SH-SY5Y (cell line): ENCODE measurements at regions not wholly inside any gene's neighbourhood (a gene's known extent, or its start where the extent isn't known, plus 50 kb on each side); places are given as distances from the start of the nearest gene placed in this dataset.

Source experiments
- GATA2 ChIP-seq: IDR thresholded peaks from 2 replicates; pipeline ENCODE4 v1.6.1; 2011; ENCODE audit warnings: mild to moderate bottlenecking, low read depth, low read length
- GATA3 ChIP-seq: IDR thresholded peaks from 2 replicates; pipeline ENCODE4 v1.6.1; 2011; ENCODE audit warnings: low read depth, mild to moderate bottlenecking, low read length, moderate library complexity

- TF ChIP-seq GATA3 (no peak), GATA2 (no peak)
These were observed 85.6 kb downstream of the ANKRD60 start for GRCh38 chr20:58142843-58143185.

DNA sequence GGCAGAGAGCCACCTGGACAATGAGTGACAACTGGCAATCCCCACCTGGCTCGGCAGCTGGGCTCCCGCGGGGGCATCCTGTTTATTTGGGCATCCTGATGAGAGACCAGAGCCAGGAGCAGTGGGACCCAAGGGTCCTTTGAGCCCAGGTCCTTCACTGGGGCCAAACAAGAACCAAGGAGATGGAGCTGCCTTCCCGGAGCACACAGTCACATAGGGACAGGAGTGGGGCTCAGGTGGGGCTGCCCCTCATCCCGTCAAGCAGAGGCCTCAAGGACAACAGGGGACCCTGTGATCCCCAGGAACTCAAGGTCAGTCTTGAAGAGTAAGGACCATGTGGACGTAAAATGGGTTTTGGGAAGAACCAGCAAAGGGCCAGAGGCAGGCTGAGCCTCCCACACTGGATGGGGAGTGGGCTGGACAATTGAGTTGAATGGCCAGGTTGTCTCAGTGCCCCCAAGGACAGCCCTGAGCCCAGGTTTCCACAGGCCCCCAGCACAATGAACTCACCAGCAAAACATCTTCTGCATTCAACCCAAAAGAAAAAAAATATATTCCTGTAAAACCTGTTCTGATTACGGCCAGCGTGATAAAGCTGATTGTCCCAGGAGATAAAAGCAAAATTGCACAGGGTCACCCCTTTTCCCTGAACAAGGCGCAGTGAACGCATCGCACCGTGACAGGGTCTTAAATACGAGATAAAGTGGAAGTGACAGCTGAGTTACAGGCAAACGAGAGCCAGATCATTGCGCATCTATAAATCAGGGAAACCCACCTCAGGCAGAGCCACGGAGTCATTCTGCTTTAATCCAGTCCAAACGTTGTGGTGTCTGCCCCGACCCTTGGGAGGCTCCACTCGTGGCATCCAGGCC, 86.2 kb downstream of the ANKRD60 start:
- TF ChIP-seq GATA2 (no peak; the same call in 1 of the 2 replicates), GATA3 (no peak)

DNA sequence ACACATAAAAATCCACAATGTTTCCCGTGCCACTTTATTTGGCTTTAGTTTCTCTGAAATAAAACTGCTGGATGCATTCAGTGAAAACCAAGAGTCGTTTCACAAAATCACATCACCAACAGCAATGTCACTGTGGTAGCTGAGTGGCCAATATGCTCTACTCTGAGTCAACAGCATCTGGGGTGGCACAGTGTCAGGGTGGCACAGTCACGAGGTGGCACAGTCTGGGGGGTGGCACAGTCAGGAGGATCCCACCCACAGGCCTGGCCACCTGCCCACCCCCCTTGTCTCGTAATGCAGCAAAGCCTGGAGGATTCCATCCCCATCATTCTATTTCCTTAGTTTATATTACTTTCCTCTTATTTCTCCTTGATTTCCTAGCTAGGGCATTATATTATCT, 87.0 kb downstream of the ANKRD60 start:
- TF ChIP-seq GATA3 (no peak), GATA2 (no peak)

GRCh38 chr20:58140787-58141425, 87.5 kb downstream of the ANKRD60 start:
- TF ChIP-seq GATA3 (no peak), GATA2 (no peak; the same call in 1 of the 2 replicates)

GRCh38 chr20:58139849-58140786, 88.3 kb downstream of the ANKRD60 start:
- no peak for TF ChIP-seq GATA3
- TF ChIP-seq GATA2: no peak

DNA sequence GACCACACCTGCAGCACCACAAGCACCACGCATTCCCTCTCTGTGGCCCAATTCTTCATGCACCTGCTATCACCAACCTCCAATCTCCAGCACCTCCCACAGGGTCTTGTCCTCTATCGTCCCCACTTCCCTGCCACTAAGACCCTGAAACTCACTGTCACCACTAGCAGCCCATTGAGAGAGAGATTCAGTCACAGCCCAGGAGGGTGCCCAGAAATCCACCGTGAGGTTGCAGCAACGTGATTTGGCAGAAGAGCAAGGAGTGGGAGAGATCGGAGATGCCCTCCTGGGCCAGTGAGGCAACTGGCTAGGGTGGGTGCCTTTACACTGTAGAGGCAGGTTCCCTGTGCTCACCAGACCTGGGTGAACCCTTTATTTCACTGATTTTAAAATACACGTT, 90.1 kb downstream of the ANKRD60 start:
- TF ChIP-seq GATA2 (no peak), GATA3 (no peak)

DNA sequence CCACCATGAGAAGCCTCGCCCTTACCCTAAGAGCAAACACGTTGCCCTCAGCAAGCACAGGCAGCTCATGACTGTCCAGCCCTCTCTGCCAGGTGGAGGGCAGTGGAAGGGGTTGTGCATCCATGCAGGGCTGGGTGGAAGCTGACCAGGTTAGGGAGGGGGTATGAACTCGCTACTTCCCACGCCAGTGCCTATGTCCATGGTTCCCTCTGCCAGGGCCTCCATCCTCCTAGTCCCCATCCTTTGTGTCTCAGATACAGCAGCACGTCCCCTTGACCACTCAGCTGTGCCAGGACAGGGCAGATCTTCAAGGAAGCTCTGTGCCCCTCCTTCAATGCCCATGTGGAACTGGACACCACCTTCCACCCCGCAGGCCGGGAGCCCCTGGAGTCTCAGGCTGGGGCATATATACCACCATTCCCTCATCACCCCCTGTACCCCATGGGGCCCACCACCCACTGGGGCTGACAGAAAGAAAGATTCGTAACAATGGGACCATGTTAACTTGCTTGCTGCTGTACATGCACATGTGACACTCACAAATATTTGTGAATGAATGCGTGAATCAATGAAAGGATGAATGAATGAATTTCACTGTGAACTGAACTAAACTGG, 90.7 kb downstream of the ANKRD60 start:
- no peak for TF ChIP-seq GATA3
- no peak for TF ChIP-seq GATA2

DNA sequence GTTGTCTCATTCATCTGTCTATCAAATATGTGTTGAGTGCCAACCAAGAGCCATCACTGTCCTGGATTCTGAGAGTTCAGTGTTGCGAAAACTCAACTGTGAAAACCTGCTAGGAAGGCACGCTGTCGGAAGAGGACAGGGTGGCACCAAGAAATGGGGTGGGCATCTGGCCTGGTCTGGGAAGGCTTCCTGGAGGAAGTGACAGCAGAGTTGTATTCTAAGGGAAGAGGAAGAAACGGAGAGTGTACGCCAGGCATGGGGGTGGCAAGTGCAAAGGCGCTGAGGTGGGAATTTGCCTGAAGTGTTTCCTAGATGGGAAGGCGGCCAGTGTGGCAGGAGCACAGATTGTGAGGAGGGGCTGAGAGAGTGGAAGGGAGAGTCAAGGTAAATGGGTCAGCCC, 91.2 kb downstream of the ANKRD60 start:
- TF ChIP-seq GATA3 (no peak), GATA2 (no peak)

GRCh38 chr20:58136149-58136484, 92.3 kb downstream of the ANKRD60 start:
- TF ChIP-seq GATA3 (no peak), GATA2 (no peak)

DNA sequence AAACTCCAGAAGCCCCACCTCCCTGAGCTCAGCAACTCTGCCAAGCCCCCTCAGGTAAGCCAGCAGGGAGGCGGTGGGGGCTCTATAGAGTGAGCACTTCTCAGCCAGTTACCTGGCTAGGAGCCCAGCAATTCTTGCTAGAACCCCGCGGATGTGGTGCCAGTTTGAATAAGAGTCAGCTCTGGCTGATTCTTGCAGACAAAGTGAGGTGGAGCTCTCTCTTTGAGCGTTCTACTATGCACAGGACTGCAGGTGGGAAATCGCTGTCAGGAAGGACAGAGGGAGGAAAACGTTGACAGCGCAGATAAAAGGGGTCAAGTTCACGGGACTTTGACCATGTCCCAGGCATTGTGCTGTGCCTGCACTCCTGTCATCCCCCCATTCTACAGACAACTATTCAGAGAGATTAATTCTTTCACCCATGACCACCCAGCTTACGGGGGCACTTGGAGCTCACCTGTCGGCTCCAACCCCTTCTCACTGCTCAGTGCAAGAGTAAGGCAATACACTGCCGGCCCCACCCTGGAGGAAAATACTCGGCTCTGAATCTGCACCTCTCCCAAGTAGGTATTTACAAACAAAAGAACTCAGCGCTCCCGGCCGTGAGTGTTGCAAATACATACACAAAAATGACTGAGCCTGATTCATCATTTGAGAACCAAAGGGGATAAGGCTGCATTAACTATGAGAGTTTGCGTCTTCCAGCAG, 92.9 kb downstream of the ANKRD60 start:
- TF ChIP-seq GATA3 (no peak), GATA2 (no peak)

GRCh38 chr20:58133020-58133808, 95.2 kb downstream of the ANKRD60 start:
- TF ChIP-seq GATA2 (no peak), GATA3 (no peak)

DNA sequence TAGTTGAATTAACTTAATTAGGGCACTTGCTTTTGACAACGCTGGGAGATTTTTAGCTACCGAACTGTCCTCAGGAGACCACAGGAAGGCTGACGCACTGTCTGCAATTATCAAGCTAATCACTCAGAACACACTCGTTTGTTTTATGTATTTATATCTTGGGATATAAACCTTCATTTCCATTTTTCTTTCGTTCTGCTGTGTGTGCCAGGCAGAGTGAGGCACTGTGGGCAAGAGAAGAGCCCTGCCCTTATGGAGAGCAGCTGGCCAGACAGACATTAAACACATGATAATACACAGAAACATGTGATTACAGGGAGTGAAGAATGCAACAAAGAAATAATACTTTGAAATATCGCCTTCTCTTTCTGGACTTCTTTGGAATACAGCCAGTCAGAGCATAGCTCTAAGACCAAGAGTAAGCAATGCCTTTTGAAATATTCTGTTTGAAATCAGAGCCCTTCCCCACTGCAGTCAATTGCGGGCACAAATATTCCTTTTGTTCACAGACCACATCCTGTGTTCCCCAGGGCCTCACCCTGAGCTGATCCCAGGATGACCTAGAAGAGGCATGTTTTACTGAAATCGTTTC, 96.8 kb downstream of the ANKRD60 start:
- no peak for TF ChIP-seq GATA3
- TF ChIP-seq GATA2: no peak
